H9 (cell line): ENCODE measurements at regions not wholly inside any gene's neighbourhood (a gene's known extent, or its start where the extent isn't known, plus 50 kb on each side); places are given as distances from the start of the nearest gene placed in this dataset.

Experiments
- DNase-seq: peaks from one replicate; pipeline ENCODE4 v3.0.0-alpha.2; 2017
- H2AFZ ChIP-seq: one replicate; pipeline ENCODE4 v1.6.1; 2013; ENCODE audit warnings: mild to moderate bottlenecking, low read length, control low read depth, moderate library complexity
- H2AK5ac ChIP-seq: 2 replicates; pipeline ENCODE4 v1.6.1; 2013; ENCODE audit warnings: low read length, control low read depth, mixed read lengths; ENCODE audit not compliant: insufficient read length
- H2BK120ac ChIP-seq: one replicate; pipeline ENCODE4 v1.6.1; 2013; ENCODE audit warnings: low read depth, mild to moderate bottlenecking, low read length, control low read depth, inconsistent platforms; ENCODE audit not compliant: poor library complexity, severe bottlenecking
- H2BK12ac ChIP-seq: 2 replicates; pipeline ENCODE4 v1.6.1; 2013; ENCODE audit warnings: low read length, control low read depth, mixed read lengths, low read depth; ENCODE audit not compliant: insufficient read length
- H2BK15ac ChIP-seq: 2 replicates; pipeline ENCODE4 v1.6.1; 2013; ENCODE audit warnings: low read depth, low read length, control low read depth
- H2BK20ac ChIP-seq: one replicate; pipeline ENCODE4 v1.6.1; 2013; ENCODE audit warnings: low read depth, mild to moderate bottlenecking, low read length, control low read depth, inconsistent platforms; ENCODE audit not compliant: poor library complexity, severe bottlenecking
- H2BK5ac ChIP-seq: 2 replicates; pipeline ENCODE4 v1.6.1; 2013; ENCODE audit warnings: low read length, control low read depth, mixed read lengths; ENCODE audit not compliant: insufficient read length
- H3K14ac ChIP-seq: 2 replicates; pipeline ENCODE4 v1.6.1; 2013; ENCODE audit warnings: low read length, control low read depth; ENCODE audit not compliant: insufficient read depth
- H3K18ac ChIP-seq: 2 replicates; pipeline ENCODE4 v1.6.1; 2013; ENCODE audit warnings: low read depth, mild to moderate bottlenecking, mixed read lengths, low read length, control low read depth; ENCODE audit not compliant: insufficient read length
- H3K23ac ChIP-seq: 2 replicates; pipeline ENCODE4 v1.6.1; 2013; ENCODE audit warnings: low read length, control low read depth, mixed read lengths, low read depth; ENCODE audit not compliant: insufficient read length
- H3K23me2 ChIP-seq: 2 replicates; pipeline ENCODE4 v1.6.1; 2013; ENCODE audit warnings: low read depth, mild to moderate bottlenecking, mixed read lengths, low read length, control low read depth; ENCODE audit not compliant: insufficient read length, poor library complexity, severe bottlenecking
- H3K27ac ChIP-seq: 2 replicates; pipeline ENCODE4 v1.5.1; 2013; ENCODE audit warnings: low read length, control low read depth, mixed read lengths, low read depth; ENCODE audit not compliant: insufficient read length
- H3K27me3 ChIP-seq: 2 replicates; pipeline ENCODE4 v1.6.1; 2013; ENCODE audit warnings: low read length, control low read depth, inconsistent platforms; ENCODE audit not compliant: insufficient read depth
- H3K4ac ChIP-seq: 2 replicates; pipeline ENCODE4 v1.6.1; 2013; ENCODE audit warnings: low read depth, mild to moderate bottlenecking, control low read depth, inconsistent platforms, low read length, moderate library complexity
- H3K4me1 ChIP-seq: 2 replicates; pipeline ENCODE4 v1.6.1; 2013; ENCODE audit warnings: low read length, control low read depth, inconsistent platforms; ENCODE audit not compliant: insufficient read depth
- H3K4me2 ChIP-seq: 2 replicates; pipeline ENCODE4 v1.6.1; 2013; ENCODE audit warnings: low read length, control low read depth, mixed read lengths; ENCODE audit not compliant: insufficient read length, insufficient read depth
- H3K56ac ChIP-seq: 2 replicates; pipeline ENCODE4 v1.6.1; 2013; ENCODE audit warnings: low read depth, mild to moderate bottlenecking, mixed read lengths, low read length, control low read depth; ENCODE audit not compliant: insufficient read length
- H3K79me1 ChIP-seq: 2 replicates; pipeline ENCODE4 v1.6.1; 2013; ENCODE audit warnings: low read depth, mild to moderate bottlenecking, moderate library complexity, low read length, control low read depth, inconsistent platforms; ENCODE audit not compliant: insufficient read depth, poor library complexity, severe bottlenecking
- H3K79me2 ChIP-seq: 2 replicates; pipeline ENCODE4 v1.6.1; 2013; ENCODE audit warnings: low read length, control low read depth, inconsistent platforms; ENCODE audit not compliant: insufficient read depth
- H3K9ac ChIP-seq: 2 replicates; pipeline ENCODE4 v1.6.1; 2013; ENCODE audit warnings: low read length, control low read depth, mixed read lengths; ENCODE audit not compliant: insufficient read length; ENCODE audit errors: extremely low read depth
- H3K9me3 ChIP-seq: one replicate; pipeline ENCODE4 v1.6.1; 2013; ENCODE audit warnings: low read depth, low read length, inconsistent platforms; ENCODE audit not compliant: control insufficient read depth
- H3T11ph ChIP-seq: one replicate; pipeline ENCODE4 v1.6.1; 2013; ENCODE audit warnings: mild to moderate bottlenecking, low read length, control low read depth, inconsistent platforms
- H4K20me1 ChIP-seq: one replicate; pipeline ENCODE4 v1.6.1; 2013; ENCODE audit not compliant: control insufficient read depth, insufficient read length, insufficient read depth
- H4K5ac ChIP-seq: 2 replicates; pipeline ENCODE4 v1.6.1; 2013; ENCODE audit warnings: low read depth, mild to moderate bottlenecking, mixed read lengths, low read length, control low read depth; ENCODE audit not compliant: insufficient read length
- H4K8ac ChIP-seq: replicated peaks from 2 replicates; pipeline ENCODE4 v1.6.1; 2013; ENCODE audit warnings: low read length, control low read depth, mixed read lengths, low read depth; ENCODE audit not compliant: insufficient read length
- H4K91ac ChIP-seq: 2 replicates; pipeline ENCODE4 v1.6.1; 2013; ENCODE audit warnings: low read depth, mild to moderate bottlenecking, moderate library complexity, mixed read lengths, low read length, control low read depth; ENCODE audit not compliant: insufficient read length
- H3K27ac Mint-ChIP-seq, 3 experiments: 2 replicates in 2 of 3; 3 replicates in 1 of 3; pipeline ENCODE4 v1.8.0; 2020 to 2021; ENCODE audit warnings: mixed read lengths in 3 of 3, mild to moderate bottlenecking in 1 of 3, moderate library complexity in 1 of 3
- H3K27me3 Mint-ChIP-seq: 2 replicates; pipeline ENCODE4 v1.8.0; 2021; ENCODE audit warnings: low read depth, mild to moderate bottlenecking, moderate library complexity, mixed read lengths
- H3K36me3 Mint-ChIP-seq, 3 experiments: 2 replicates in 2 of 3; 3 replicates in 1 of 3; pipeline ENCODE4 v1.8.0; 2020 to 2021; ENCODE audit warnings: low read depth in 3 of 3, mixed read lengths in 3 of 3; ENCODE audit not compliant: insufficient read depth in 1 of 3
- H3K4me1 Mint-ChIP-seq, 2 experiments: 2 replicates each; pipeline ENCODE4 v1.8.0; 2020; ENCODE audit warnings: mixed read lengths in 2 of 2
- H3K4me3 Mint-ChIP-seq, 2 experiments: 2 replicates in 1 of 2; 3 replicates in 1 of 2; pipeline ENCODE4 v1.8.0; 2020 to 2021; ENCODE audit warnings: mild to moderate bottlenecking in 2 of 2, mixed read lengths in 2 of 2, moderate library complexity in 1 of 2
- H3K9me3 Mint-ChIP-seq, 2 experiments: 2 replicates in 1 of 2; 3 replicates in 1 of 2; pipeline ENCODE4 v1.8.0; 2020; ENCODE audit warnings: mild to moderate bottlenecking in 2 of 2, mixed read lengths in 2 of 2, moderate library complexity in 1 of 2
- WGBS: extraction: QIAGEN DNeasy Blood & Tissue Kit; methylation state at CpG from one replicate; pipeline ENCODE4 v1.1.7; 2013; ENCODE audit warnings: missing lambda C conversion rate, low lambda C conversion rate, mixed read lengths; ENCODE audit not compliant: insufficient read length; ENCODE audit errors: extremely low coverage; 5-methylcytosine and 5-hydroxymethylcytosine counted together
- TF ChIP-seq, protein P1 (sequence below): fragments of 200-600 bp; sonication (generic); conservative IDR thresholded peaks from 3 replicates; pipeline ENCODE4 v1.8.0; 2021; ENCODE audit warnings: antibody characterized with exemption, mild to moderate bottlenecking

DNA sequence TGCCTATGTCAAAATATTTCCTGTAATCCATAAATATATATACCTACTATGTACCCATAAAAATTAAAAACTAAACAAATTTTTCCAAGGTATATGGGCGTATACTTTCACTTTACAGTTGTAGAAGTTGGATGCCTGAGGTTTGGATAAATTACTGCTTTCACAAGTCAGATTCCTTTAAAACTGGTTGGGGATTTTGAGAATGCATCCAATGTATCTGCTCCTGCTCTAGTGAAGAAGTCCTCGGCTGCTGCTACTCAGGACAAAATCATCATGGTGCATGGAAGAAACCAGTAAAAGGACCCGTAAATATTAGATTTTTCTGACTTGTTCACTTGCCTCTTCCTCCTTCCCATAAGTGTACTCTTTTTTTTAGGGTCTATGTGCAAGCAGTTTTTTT is 841.1 kb downstream of the USP25 start:
- no peak for DNase-seq
- no peaks in the 10 kb centered on the region for H3K4me1 ChIP-seq
- no peak overlapping the region for H3K9ac ChIP-seq
- H4K20me1 ChIP-seq = no peaks in the 10 kb centered on the region
- H3K56ac ChIP-seq = no peak overlapping the region
- H3K9me3 ChIP-seq = no peaks in the 10 kb centered on the region
- no peak overlapping the region for H2BK15ac ChIP-seq
- H3K27ac ChIP-seq = no peak overlapping the region
- TF ChIP-seq, protein P1, sequence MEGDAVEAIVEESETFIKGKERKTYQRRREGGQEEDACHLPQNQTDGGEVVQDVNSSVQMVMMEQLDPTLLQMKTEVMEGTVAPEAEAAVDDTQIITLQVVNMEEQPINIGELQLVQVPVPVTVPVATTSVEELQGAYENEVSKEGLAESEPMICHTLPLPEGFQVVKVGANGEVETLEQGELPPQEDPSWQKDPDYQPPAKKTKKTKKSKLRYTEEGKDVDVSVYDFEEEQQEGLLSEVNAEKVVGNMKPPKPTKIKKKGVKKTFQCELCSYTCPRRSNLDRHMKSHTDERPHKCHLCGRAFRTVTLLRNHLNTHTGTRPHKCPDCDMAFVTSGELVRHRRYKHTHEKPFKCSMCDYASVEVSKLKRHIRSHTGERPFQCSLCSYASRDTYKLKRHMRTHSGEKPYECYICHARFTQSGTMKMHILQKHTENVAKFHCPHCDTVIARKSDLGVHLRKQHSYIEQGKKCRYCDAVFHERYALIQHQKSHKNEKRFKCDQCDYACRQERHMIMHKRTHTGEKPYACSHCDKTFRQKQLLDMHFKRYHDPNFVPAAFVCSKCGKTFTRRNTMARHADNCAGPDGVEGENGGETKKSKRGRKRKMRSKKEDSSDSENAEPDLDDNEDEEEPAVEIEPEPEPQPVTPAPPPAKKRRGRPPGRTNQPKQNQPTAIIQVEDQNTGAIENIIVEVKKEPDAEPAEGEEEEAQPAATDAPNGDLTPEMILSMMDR = no peak
- peaks cover 8% of the 10 kb centered on the region in 2 experiments for H3K4me1 Mint-ChIP-seq
- H3K79me2 ChIP-seq = no peaks in the 10 kb centered on the region
- no peaks in the 10 kb centered on the region for H3K23me2 ChIP-seq
- WGBS = no CpG with 5 or more reads among the region's 3 CpGs
- no peak overlapping the region for H2AK5ac ChIP-seq
- no peak overlapping the region for H3T11ph ChIP-seq
- H3K27me3 Mint-ChIP-seq = no peaks in the 10 kb centered on the region
- H4K8ac ChIP-seq = no peak overlapping the region
- H2BK12ac ChIP-seq = no peak overlapping the region
- no peak overlapping the region for H3K4me2 ChIP-seq
- H4K91ac ChIP-seq = no peak overlapping the region
- H3K27ac Mint-ChIP-seq = no peak overlapping the region
- no peak overlapping the region for H3K18ac ChIP-seq
- no peak overlapping the region for H3K23ac ChIP-seq
- no peaks in the 10 kb centered on the region for H3K27me3 ChIP-seq
- H3K4ac ChIP-seq = no peak overlapping the region
- no peak overlapping the region for H2AFZ ChIP-seq
- no peak overlapping the region for H4K5ac ChIP-seq
- H2BK20ac ChIP-seq = no peak overlapping the region
- H2BK120ac ChIP-seq = no peak overlapping the region
- no peak overlapping the region for H3K4me3 Mint-ChIP-seq
- no peaks in the 10 kb centered on the region for H3K36me3 Mint-ChIP-seq
- no peaks in the 10 kb centered on the region for H3K9me3 Mint-ChIP-seq
- H2BK5ac ChIP-seq = no peak overlapping the region
- no peak overlapping the region for H3K14ac ChIP-seq
- no peaks in the 10 kb centered on the region for H3K79me1 ChIP-seq
